GM06990 (cell line): ENCODE measurements at regions not wholly inside any gene's neighbourhood (a gene's known extent, or its start where the extent isn't known, plus 50 kb on each side); places are given as distances from the start of the nearest gene placed in this dataset.

Source experiments
- DNase-seq: peaks from one replicate; pipeline ENCODE4 v3.0.0-alpha.2; 2011; ENCODE audit not compliant: insufficient read length; ENCODE audit errors: extremely low read depth
- H3K27me3 ChIP-seq: replicated peaks from 2 replicates; pipeline ENCODE4 v1.6.0; 2011; ENCODE audit warnings: low read length; ENCODE audit not compliant: control insufficient read depth, insufficient read depth
- H3K36me3 ChIP-seq: 2 replicates; pipeline ENCODE4 v1.5.1; 2011; ENCODE audit warnings: low read length; ENCODE audit not compliant: control insufficient read depth, insufficient read depth
- H3K4me3 ChIP-seq: replicated peaks from 2 replicates; pipeline ENCODE4 v1.5.1; 2011; ENCODE audit warnings: low read depth, mild to moderate bottlenecking, control low read depth, low read length
- TF ChIP-seq, protein P1 (sequence below): IDR thresholded peaks from 2 replicates; pipeline ENCODE4 v1.5.1; 2011; ENCODE audit warnings: low read length, control low read depth, mild to moderate bottlenecking, inconsistent platforms; ENCODE audit not compliant: insufficient read depth, poor library complexity, severe bottlenecking

DNA sequence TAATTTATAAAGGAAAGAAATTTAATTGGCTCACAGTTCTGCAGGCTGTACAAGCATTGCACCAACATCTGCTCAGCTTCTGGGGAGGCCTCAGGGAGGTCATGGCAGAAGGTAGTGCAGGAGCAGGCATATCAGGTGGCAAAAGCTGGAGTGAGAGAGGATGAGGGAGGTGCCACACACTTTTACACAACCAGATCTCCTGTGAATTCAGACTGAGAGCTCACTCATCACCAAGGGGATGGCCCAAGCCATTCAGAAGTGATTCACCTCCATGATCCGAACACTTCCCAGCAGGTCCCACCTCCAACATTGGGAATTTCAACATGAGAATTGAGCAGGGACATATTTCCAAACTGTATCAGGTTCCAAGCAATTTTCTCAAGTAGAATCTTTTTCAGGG lies 84.7 kb upstream of the BRINP1 start:
- Histone ChIP-seq H3K27me3 (no peaks in the 10 kb centered on the region), H3K4me3 (no peak overlapping the region), H3K36me3 (no peaks in the 10 kb centered on the region)
- TF ChIP-seq, protein P1, sequence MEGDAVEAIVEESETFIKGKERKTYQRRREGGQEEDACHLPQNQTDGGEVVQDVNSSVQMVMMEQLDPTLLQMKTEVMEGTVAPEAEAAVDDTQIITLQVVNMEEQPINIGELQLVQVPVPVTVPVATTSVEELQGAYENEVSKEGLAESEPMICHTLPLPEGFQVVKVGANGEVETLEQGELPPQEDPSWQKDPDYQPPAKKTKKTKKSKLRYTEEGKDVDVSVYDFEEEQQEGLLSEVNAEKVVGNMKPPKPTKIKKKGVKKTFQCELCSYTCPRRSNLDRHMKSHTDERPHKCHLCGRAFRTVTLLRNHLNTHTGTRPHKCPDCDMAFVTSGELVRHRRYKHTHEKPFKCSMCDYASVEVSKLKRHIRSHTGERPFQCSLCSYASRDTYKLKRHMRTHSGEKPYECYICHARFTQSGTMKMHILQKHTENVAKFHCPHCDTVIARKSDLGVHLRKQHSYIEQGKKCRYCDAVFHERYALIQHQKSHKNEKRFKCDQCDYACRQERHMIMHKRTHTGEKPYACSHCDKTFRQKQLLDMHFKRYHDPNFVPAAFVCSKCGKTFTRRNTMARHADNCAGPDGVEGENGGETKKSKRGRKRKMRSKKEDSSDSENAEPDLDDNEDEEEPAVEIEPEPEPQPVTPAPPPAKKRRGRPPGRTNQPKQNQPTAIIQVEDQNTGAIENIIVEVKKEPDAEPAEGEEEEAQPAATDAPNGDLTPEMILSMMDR = no peak
- no peak for DNase-seq

DNA sequence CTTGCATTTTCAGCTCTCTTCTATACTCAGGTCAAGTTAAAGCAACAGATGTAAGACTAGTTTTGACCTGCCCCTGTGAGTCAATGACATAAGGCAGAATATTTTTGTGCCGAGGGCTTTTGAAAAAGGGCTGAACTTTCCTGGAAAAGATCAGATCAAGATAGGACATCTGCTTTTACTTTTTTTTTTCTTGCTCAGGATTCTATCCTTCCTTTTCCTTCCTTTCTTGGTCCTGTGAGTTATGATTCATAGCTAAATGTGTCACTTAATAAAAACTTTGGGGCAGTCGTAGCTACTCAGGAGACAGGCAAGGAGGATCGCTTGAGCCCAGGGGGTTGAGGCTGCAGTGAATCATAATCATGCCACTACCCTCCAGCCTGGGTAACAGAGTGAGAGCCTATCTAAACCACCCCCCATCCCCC lies 84.3 kb upstream of the BRINP1 start:
- DNase-seq = no peak
- H3K36me3 ChIP-seq = no peaks in the 10 kb centered on the region
- no peak overlapping the region for H3K4me3 ChIP-seq
- TF ChIP-seq, protein P1 = no peak
- no peaks in the 10 kb centered on the region for H3K27me3 ChIP-seq

DNA sequence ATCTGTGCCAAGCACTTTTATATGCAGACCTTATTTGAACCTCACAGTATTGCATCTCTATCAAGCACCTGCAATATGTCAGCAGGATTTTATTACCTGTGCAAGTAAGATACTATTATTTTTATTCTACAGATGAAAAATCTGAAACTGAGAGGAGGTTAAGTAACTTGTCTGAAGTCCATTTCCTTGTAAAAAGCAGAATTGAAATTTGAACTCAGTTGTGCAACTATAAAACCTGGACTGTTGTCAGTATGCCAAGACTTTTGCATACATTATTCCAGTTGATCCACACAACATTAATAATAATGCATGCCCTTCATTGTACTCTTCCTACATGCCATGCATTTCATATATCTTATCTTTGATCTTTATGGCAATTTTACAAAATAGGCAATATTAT lies 82.2 kb upstream of the BRINP1 start:
- DNase-seq = no peak
- TF ChIP-seq, protein P1 = no peak
- H3K4me3 ChIP-seq = no peak overlapping the region

DNA sequence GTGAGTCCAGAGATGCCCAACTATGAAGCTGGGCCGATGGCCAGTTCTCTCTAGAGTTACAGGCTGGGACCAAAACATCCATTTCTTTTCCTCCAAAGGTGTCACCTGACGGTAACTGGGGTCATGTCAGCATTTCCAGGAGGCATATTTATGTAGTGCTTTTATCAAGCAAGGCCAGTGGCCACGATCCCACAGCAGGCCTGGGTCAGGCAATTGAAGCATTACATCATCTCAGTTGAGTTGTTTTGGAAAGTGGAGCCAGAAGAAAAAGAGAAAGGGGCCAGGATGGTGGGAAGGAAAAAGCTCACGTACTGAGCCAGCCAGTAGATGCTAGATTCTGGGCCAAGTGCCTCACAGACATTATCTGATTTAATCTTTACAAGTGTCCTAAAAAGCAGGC lies 73.9 kb upstream of the BRINP1 start:
- TF ChIP-seq, protein P1 = no peak
- H3K27me3 ChIP-seq = no peaks in the 10 kb centered on the region
- H3K4me3 ChIP-seq = no peak overlapping the region
- no peak for DNase-seq
- H3K36me3 ChIP-seq = no peaks in the 10 kb centered on the region

More for the DNA sequence above, 82.2 kb upstream of the BRINP1 start:
- H3K36me3 ChIP-seq = no peaks in the 10 kb centered on the region
- no peaks in the 10 kb centered on the region for H3K27me3 ChIP-seq

DNA sequence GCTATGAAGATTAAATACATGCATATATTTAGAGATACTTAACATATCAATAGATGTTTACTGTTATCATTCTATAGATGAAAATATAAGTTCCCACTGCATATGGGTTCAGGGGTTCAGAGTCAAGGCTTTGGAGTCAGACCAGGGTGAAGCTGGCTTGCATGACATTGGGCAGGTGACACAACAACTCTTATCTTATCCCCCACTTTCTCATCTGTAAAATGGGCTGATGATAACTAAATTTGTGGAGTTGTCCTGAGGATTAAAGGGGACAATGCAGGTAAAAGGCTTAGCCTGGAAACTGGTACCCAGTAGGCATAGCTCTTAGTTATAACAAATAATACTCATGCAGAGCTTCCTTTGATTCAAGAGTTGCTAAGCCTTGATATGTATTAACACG lies 72.6 kb upstream of the BRINP1 start:
- H3K4me3 ChIP-seq = no peak overlapping the region
- DNase-seq = no peak
- TF ChIP-seq, protein P1 = no peak

DNA sequence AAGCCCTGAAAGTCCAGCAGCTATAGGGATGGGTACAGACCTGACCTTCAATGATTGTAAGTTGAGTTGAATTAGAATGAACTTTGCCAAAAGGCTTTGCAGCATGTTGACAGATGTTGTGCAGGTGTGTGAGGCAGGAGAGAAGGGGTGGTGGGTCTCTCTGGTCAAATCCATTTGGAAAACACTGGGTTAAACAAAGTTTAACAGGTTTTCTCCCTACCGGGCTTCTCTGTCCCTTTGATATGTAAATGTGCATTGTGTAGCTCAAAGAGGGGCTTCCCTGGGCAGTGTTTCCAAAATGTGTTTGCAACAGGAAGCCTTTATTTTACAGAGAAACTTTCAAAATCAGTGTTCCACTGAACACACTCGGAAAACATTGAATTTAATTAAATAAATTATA lies 72.1 kb upstream of the BRINP1 start:
- Histone ChIP-seq H3K4me3 (no peak overlapping the region), H3K27me3 (no peaks in the 10 kb centered on the region), H3K36me3 (no peaks in the 10 kb centered on the region)
- no peak for DNase-seq
- TF ChIP-seq, protein P1 = no peak

More for the DNA sequence above, 72.6 kb upstream of the BRINP1 start:
- Histone ChIP-seq H3K36me3 (no peaks in the 10 kb centered on the region), H3K27me3 (no peaks in the 10 kb centered on the region)
